ENCODE measurements at regions not wholly inside any gene's neighbourhood (a gene's known extent, or its start where the extent isn't known, plus 50 kb on each side); places are given as distances from the start of the nearest gene placed in this dataset.
"Not testable (repeated sequence)": the region's sequence is repeated elsewhere in the genome, so short reads cannot be mapped to it uniquely, and the experiment has no call there.

DNA sequence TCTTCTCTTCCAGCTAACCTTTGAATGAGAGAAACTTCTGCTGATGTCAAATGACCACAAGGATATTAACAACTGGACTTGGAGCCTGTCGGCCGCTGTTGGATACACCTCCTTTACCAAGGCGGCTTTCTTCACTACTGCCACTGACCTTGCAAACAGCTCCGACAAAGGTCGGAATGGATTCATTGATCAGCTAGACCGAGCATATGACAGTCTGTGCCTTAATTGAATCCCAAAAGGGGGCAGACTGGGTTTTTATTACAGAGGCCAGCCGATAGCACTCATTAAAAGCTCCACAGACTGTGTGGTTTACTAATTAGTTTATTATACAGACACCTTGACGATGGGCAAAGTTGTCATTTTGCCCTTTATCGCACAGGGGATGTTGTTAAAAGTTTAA is 394.5 kb downstream of the RERGL start:
- no peak for DNase-seq

DNA sequence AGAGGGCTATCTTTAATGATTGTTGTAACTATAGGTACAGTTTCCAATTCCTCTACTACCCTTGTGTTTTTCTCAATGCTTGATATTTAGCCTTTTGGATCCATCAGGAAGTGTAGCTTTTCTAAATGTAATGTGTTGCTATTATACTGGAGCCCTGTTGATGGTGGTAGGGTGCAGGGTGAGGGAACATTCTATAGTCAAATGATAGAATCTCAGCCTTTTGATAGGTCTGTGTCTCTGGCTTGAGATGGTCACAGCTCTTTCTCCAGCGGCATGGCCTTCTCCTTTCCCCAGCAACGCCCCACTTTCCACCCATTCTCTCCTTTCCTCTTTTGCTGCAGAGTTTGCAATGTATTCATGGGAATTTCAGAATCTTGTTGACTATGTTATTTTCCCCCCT is 398.6 kb downstream of the RERGL start:
- no peak for DNase-seq

DNA sequence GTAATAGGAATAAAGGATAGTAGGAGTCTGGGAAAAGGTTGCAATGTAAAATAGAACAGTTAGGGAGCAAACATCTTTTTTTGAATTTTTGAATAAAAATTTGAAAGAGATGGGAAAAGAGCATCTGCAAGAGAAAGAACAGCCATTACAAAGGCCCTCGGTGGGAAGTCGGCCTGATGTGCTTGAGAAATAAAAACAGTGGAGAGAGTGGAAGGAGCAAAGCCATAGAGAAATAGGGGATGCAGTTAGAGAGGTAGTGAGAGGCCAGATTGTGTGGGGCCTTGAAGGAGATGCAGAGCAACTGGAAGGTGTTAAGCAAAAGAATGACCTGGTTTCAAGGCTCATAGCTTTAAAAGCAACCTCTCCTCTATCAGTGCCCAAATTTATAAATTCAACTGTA is 409.8 kb downstream of the RERGL start:
- no peak for DNase-seq

DNA sequence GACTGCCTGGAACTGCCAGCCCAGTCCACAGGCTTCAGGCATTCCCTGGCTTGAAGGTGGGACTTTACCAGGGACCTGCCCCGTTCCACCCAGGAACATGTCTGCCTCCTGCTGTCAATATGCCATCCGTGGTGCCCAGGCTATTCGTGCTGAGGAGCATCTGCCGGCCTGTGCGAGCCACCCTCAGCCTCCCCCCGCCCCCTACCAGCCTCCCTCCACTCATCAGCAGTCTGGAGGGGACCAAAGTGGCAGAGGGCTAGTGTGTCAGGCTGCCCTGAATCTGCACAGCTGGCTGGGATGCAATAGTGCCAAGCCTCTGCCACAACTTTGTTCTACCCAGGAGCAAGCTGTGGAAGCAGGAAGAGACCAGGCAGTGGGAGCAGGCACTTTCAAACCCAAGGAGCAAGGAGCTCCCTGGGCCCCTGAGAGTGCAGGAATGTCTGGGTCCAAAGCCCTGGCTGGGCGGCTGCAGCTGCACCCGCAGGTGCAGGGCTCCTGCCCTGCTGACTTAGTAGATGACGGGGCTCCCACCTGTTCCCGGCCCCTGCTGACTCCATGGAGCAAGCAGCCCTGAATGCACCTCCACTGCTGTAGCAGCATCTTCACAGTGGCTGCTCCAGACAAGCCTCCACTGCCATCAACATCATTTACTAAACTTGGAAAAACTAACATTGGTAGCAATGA is 423.2 kb downstream of the RERGL start:
- DNase-seq: no peak

DNA sequence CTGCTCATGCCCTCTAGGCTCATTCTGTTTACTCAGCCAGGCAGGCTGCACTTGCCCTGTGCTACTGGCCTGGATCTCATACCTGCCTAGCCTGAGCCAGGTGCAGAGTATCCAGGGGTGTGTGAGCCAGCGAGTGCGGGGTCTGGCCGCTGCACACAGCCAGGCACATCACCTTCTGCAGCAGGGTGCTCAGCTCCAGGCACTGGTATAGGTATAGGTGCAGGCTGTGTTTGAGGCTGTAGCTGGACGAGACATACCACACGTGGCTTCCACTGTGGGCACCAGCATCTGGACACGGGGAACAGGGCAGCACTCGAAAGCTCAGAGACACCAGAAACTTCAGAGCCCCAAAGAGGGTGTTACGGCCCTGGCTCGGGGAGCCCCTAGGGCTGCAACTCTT is 424.2 kb downstream of the RERGL start:
- no peak for DNase-seq

DNA sequence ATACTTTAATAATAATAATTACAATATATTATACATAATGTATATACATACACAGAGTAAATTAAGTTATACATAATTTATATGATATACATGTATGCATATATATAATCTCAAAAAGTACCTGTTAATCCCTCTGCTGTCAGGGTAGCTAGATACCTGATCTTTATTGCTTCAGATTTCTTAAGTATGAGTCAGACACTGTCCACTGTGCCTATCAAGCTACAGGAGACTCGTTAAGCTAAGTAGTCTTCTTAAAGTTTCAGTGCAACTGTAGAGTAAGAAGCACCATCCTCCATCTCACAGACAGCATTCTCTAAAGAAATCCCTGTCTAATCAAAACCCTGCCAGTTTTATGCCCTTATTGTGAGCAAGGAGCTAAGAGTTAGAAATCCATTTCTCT is 428.7 kb downstream of the RERGL start:
- no peak for DNase-seq

DNA sequence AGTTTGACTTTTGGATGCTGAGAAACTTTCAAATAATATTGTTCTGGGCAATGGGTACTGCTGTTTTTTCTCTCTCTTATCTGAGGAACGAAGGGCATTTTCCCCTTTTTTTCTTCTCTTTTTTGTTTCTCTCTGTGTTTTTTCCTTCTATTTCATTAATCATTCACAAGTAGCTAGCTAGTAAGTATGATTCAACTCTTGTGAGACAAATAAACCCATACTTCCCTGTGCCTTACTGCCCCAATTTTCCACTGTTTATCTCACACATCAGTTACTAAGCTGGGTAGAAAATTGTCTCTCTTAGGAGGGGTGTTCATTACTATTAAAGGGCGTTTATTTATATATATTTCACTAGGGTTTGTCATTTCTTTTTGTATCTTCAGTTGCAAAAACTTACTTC is 437.6 kb downstream of the RERGL start:
- no peak for DNase-seq

DNA sequence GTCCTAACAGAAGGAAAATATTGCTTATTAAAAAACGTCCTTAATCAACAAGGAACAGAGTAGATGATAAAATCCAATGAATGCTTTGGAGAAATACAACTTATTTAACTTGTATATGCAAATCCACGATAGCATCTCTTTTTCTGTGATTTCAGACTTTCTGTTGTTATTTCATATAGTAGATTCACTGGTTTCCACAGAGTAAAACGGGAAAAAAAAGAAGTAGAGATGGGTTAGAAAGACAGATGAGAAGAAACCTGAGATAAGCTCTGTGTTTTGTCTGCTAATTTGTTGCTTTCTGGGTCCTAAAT is 447.7 kb downstream of the RERGL start:
- no peak for DNase-seq

DNA sequence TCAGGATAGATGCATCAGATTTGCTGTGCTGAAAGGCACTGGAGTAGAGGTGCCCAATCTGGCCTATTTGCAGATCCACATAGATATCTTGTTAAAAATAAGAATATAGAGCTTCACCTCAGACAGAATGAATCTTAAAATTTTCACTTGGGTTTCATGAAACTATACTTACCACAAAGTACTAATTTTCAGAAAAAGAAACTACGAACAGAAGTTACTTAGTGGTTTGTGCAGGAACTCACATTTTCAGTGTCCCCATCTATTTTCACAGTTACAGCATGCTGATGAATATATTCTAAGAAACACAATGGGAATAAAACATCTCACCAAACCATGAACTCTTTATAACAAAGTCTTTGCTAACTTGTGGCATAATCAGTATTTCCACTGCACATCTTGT is 449.4 kb downstream of the RERGL start:
- no peak for DNase-seq

DNA sequence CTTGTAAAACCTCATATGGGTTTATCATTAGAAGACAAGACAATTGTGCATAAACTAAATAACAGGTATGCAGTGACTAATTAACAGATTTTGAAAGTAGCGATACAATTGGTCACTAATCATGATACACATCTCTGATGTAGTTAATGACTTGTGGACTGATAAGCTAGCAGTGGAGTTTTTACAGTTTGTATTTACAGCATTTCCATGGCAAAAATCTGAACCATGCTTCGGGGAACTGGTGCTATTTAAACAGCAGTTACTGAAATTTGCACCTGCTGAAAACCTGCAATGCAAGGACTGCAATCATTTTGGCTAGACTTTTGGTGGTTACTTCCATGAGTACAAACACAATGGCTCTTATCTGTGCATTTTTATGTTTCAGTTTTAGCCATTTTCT is 471.2 kb downstream of the RERGL start:
- DNase-seq: no peak

DNA sequence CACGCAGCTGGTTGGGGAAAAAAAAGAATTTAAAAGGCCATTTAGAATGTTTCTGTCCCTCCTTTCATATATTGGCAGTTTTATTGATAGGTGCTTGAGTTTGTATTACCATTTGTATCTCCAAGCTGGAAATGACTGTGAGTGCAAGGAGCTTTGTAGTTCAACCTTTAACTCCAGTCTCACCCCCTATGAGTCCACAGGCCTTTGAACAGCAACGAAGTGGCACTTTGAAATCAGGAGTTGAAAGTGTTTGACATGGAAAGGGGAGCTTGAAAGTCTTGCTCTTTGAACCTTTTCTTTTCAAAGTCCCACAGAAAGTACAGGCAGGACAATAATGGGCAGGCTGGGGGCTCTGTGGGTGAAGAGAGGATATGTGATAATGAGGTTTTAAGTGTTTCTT is 480.3 kb downstream of the RERGL start:
- no peak for DNase-seq

DNA sequence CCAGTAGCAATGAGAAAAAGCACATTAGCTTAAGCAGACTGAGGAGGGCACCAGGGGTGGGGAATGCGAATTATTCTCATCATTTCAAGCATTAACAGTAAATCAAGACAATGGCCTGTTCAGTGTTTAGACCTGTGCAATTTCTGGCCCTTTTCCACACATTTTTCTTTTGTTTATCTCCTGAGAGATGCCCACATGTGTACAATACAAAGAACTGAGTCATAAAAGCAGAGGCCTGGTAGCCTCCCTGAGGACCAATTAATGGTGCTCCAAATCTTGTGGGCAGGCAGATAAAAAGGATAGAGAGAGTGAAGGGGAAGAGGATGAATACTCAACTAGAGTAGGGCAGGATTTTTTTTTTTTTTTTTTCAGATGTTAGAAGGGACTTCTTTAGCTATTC is 480.8 kb downstream of the RERGL start:
- no peak for DNase-seq

DNA sequence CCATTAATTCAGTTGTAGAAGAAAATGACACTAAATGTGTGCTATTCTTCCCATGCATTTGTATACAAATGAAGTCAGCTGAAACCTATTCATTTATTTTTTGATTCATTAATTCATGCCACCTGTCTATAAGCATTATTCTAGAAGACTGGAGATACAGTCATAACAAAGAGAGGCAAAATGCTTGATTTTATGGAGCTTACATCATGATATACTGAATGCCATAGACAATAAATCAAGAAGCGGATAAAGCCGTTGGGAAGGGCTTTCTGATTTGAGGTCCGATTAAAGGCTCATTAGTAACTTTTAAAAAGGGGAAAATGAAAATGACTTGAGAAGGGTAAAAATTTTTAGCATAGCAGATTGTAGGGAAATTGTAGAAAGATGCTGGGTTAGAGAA is 494.9 kb downstream of the RERGL start:
- no peak for DNase-seq

DNA sequence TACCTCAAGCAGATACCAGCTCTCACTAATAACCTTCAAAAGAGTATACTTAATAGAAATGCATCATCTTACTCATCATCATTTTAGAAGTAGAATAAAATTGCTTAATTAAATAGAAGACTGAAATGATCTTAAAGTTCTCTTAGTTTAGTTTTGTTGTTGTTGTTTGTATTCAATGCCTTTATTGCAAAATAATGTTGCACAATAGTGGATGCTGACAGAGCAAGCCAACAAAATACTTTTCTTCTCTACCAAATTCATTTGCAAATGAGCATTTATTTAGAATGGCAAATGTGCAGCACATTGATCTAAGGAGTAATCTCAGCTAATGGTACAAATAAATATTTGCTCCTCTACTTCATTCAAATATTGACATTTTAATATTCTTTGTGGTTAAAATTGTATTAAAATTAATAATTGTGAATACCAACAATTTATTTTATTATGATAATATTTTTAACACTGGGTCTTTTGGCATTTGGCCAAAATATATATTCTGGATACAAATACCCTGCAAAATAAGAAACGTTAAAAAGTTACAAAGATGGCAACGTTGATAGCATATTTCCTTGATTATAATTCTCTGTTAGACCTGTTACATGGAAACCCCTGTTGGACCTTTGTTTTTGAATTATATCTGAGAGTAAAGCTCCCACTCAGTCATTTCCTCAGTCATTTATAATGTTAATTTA is 496.1 kb downstream of the RERGL start:
- no peak for DNase-seq

DNA sequence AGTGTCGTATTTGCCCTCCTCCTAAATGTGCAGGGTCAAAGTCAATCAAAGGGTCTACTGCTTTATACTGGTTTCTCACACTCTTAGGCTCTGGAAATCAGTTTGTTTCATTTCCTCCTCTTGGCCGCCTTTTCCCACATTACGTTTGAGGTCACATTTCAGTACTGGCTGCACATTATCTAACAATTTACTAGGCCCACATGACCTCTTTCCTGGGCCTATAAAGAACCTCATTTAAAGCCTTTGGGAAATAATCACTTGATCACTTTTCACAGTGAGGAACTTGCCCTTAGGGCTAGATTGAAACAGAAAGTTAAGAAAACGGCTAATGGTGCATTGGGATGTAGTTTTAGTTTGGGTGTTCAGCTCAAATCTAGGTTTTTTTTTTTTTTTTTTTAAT is 497.5 kb downstream of the RERGL start:
- DNase-seq: no peak

DNA sequence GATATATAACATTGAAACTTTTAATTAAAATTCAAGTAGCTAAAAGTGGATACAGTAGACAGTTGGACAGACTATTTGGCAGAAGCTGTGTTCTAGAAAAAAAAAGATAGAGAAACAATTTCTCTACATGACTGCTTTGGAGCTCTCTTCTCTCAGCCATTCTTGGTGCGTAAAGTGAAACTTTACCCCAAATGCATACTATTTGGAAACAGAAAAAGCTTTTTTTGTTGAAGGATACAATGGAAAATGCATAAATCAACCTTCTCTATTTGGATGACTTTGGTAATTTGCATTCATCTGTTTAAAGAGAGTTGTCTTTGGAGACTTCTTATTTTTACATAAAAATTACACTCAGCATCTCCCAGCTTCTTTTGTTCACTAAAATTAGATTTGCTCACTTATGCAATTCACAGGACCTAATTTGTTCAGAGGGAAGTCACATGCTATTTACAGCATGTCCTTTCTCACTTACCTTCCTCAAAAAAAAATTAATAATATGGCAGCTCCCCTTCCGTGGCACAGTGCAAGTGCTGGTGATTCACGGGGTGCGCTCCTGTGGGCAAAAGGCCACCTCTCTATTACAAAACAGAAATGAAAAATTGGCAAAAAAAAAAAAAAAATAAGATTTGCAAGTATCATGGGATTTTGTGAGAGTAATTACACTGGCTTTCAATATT is 498.9 kb downstream of the RERGL start:
- DNase-seq: no peak

DNA sequence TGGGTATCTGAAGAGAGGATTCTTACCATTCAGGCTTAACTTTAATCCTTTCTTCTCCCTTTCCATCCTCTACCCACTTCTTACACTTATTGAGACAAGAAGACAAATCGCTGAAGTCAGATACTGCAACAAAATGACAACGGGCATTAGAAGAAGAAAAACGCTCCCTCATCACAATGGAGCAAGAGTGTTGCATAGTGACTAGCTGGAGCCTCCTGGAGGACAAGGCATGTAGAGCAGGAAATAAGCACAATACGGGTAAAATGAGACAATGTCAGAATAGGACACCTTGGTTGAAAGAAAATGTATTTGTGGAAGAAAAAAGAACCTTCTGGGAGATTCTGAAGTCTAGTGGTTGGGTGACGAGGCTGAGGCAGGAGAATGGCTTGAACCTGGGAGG is 501.0 kb downstream of the RERGL start:
- DNase-seq: no peak

DNA sequence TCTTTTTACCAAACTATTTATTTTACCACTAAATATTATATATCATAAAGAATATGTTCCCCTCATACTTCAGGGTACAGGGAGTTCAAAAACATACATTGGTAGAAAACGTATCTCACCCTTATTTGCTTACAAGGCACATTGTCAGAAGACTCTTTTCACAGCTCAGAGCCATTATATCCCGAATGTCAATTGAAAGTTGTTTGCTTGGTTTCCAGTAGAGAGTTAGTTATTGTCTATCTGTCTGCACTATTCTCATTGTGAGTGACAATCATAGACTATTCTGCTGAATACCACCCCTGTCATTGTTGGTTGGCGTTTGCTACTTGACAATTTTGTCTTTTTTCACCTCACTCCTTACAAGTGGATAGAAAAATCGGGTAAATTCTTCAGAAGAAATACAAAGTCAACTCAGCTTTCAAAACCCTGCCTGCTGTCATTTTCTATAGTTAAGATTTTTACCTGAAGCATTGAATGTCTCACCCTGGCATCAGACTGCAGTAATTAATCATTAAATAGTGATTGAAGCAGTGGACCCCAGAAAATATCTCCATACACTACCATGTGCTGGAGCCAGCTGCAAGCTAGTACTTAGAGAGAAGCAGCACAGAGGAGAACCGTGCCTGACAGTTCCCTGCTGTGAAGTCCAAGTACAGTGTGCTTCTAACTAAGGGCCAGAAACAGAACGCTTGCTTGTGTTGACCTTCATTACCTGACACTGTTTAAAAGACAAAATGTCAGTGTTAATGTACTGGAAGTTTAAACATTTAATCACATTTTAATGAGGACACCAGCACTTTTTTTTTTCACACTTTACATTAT is 510.6 kb downstream of the RERGL start:
- DNase-seq: no peak

DNA sequence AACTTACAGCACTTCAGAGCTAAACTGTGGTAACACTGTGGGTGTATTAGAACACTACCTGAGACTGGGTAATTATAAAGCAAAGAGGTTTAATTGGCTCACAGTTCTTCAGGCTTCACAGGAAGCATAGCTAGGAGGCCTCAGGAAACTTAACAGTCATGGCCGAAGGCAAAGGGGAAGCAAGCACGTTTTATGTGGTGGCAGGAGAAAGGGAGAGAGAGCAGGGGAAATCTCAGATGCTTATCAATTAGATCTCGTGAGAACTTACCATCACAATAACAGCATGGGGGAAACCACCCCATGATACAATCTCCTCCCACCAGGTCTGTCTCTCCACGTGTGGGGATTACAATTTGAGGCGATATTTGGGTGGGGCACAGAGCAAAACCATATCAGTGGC is 512.6 kb downstream of the RERGL start:
- DNase-seq: no peak

DNA sequence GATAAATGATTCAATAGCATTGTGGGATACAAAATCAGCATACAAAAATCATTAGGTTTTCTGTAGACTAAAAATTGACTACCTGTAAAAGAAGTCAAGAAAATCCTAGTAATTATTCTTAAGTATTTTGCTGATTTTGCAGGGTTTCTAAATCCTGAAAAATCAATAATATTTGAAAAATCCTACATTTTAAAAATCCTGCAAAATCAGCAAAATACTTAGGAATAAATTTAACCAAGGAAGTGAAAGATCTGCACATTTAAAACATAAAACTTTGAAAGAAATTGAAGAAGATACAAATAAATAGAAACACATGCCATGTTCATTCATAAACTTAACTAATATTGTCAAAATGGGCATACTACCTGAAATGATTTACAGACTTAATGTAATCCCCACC is 517.7 kb downstream of the RERGL start:
- DNase-seq: no peak

DNA sequence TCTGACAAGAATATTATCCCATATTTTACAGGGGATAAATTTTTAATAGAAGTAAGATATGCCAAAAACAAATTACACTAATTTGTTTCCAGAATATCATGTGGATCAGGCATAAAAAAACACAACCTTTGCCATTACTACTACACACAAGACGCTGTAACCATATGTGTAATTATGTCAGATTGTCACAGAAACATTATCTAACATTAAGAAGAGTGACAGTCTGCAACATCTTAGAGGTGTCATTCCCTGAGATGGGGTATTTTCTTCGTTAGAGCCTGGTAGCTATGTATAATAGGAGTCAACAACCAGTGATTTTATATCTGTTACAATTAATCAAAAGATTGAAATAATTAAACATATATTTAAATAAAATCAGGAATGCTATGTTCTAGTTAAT is 518.9 kb downstream of the RERGL start:
- DNase-seq: no peak

DNA sequence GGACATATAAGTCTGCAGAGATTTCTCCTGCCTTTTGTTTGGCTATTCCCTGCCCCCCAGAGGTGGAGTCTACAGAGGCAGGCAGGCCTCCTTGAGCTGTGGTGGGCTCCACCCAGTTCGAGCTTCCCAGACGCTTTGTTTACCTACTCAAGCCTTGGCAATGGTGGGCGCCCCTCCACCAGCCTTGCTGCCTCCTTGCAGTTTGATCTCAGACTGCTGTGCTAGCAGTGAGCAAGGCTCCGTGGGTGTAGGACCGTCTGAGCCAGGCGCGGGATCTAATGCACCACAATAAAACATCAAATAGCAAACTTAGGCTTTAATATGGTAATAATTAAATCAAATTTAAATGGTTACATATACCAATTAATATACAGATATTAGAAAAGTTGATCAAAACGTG is 525.4 kb downstream of the RERGL start:
- DNase-seq: not testable (repeated sequence)

DNA sequence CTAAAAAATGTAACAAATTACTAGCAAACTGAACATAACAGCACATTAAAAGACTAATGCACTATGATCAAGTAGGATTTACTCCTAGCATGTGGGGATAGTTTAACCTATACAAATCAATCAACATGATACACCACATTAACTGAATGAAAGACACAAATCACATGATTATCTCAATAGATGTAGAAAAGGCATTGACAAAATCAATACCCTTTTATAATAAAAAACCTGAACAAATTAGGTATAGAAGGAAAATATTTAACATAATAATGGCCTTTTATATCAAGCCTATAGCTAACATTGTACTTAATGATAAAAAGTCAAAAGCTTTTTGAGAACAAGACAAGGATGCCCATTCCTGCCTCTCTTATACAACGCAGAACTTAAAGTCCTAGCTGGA is 540.0 kb downstream of the RERGL start:
- no peak for DNase-seq

DNA sequence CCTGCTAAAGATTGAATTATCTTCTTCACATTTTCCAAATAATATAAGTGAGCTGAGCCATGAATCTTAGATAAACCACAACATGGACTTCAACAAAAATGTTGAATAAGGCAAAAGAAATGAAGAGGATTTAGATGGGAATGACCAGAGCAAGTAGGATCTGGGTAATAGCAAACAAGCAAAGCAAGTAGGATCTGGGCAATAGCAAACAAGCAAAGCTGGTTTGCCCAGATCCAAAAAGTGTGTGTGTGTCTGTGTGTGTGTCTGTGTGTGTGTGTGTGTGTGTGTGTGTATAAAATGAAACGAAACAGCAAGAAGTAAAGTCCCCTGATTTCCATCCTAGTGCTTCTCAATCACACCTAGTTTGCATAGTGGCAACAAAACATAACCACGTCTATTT is 549.1 kb downstream of the RERGL start:
- DNase-seq: no peak
